A549 (cell line): ENCODE measurements at regions not wholly inside any gene's neighbourhood (a gene's known extent, or its start where the extent isn't known, plus 50 kb on each side); places are given as distances from the start of the nearest gene placed in this dataset.

Source experiments
- CBX8 ChIP-seq: fragments of 200-600 bp; sonication (generic); IDR thresholded peaks from 2 replicates; pipeline ENCODE4 v1.6.1; 2016
- CHD2 ChIP-seq: fragments of 150-350 bp; IDR thresholded peaks from 2 replicates; pipeline ENCODE4 v1.6.1; 2014; ENCODE audit warnings: low read length; ENCODE audit not compliant: partially characterized antibody
- CTCF ChIP-seq: fragments of >200 bp; sonication (Bioruptor Twin); formaldehyde crosslinking; IDR thresholded peaks from 3 replicates; pipeline ENCODE4 v1.5.1; 2016
- EHMT2 ChIP-seq: fragments of 200-600 bp; sonication (generic); IDR thresholded peaks from 2 replicates; pipeline ENCODE4 v1.6.1; 2016; ENCODE audit warnings: antibody characterized with exemption, low read depth, mild to moderate bottlenecking, moderate library complexity
- EP300 ChIP-seq, 2 experiments: fragments of >200 bp; sonication (Bioruptor Twin); formaldehyde crosslinking; IDR thresholded peaks; 2 replicates in 1 of 2; 3 replicates in 1 of 2; pipeline ENCODE4 v1.6.1; 2016 to 2017
- HMGXB4 ChIP-seq: fragments of 250-450 bp; sonication (Bioruptor Pico); IDR thresholded peaks from 2 replicates; pipeline ENCODE4 v1.5.0; 2021; ENCODE audit warnings: mild to moderate bottlenecking, moderate library complexity, borderline replicate concordance
- KDM1A ChIP-seq: fragments of 200-600 bp; sonication (generic); IDR thresholded peaks from 2 replicates; pipeline ENCODE4 v1.6.1; 2016; ENCODE audit warnings: low read depth, mild to moderate bottlenecking
- MYC ChIP-seq: IDR thresholded peaks from 2 replicates; pipeline ENCODE4 v1.6.1; 2012; ENCODE audit warnings: mild to moderate bottlenecking, inconsistent platforms, low read length, improper control_type of control experiment, borderline replicate concordance
- POLR2AphosphoS2 ChIP-seq: conservative IDR thresholded peaks from 2 replicates; pipeline ENCODE4 v1.6.1; 2012; ENCODE audit warnings: low read length, improper control_type of control experiment, inconsistent platforms
- ZFP36 ChIP-seq: fragments of 450-650 bp; IDR thresholded peaks from 2 replicates; pipeline ENCODE4 v1.6.1; 2014; ENCODE audit warnings: borderline replicate concordance; ENCODE audit not compliant: partially characterized antibody
- TF ChIP-seq, protein P1 (sequence below): IDR thresholded peaks from 2 replicates; pipeline ENCODE4 v1.6.1; 2012
- TF ChIP-seq, protein P2 (sequence below): fragments of 200-600 bp; sonication (generic); IDR thresholded peaks from 2 replicates; pipeline ENCODE4 v1.6.1; 2016; ENCODE audit warnings: antibody characterized with exemption, mild to moderate bottlenecking, moderate library complexity

GRCh38 chr12:45494279-45494678 is 235.2 kb upstream of the ARID2 start:
- TF ChIP-seq CTCF: no peak
- no peak for TF ChIP-seq MYC
- TF ChIP-seq, protein P1, sequence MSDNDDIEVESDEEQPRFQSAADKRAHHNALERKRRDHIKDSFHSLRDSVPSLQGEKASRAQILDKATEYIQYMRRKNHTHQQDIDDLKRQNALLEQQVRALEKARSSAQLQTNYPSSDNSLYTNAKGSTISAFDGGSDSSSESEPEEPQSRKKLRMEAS: no peak
- no peak for TF ChIP-seq EHMT2
- TF ChIP-seq, protein P2, sequence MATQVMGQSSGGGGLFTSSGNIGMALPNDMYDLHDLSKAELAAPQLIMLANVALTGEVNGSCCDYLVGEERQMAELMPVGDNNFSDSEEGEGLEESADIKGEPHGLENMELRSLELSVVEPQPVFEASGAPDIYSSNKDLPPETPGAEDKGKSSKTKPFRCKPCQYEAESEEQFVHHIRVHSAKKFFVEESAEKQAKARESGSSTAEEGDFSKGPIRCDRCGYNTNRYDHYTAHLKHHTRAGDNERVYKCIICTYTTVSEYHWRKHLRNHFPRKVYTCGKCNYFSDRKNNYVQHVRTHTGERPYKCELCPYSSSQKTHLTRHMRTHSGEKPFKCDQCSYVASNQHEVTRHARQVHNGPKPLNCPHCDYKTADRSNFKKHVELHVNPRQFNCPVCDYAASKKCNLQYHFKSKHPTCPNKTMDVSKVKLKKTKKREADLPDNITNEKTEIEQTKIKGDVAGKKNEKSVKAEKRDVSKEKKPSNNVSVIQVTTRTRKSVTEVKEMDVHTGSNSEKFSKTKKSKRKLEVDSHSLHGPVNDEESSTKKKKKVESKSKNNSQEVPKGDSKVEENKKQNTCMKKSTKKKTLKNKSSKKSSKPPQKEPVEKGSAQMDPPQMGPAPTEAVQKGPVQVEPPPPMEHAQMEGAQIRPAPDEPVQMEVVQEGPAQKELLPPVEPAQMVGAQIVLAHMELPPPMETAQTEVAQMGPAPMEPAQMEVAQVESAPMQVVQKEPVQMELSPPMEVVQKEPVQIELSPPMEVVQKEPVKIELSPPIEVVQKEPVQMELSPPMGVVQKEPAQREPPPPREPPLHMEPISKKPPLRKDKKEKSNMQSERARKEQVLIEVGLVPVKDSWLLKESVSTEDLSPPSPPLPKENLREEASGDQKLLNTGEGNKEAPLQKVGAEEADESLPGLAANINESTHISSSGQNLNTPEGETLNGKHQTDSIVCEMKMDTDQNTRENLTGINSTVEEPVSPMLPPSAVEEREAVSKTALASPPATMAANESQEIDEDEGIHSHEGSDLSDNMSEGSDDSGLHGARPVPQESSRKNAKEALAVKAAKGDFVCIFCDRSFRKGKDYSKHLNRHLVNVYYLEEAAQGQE: no peak
- TF ChIP-seq EP300 (IDR thresholded peaks at IDR 0.05): no peak
- TF ChIP-seq POLR2AphosphoS2: no peak
- no peak for TF ChIP-seq ZFP36
- TF ChIP-seq KDM1A: no peak
- TF ChIP-seq HMGXB4 (CRISPR knock-in tag): no peak
- TF ChIP-seq CHD2: no peak
- TF ChIP-seq CBX8: no peak
